ENCODE measurements at regions not wholly inside any gene's neighbourhood (a gene's known extent, or its start where the extent isn't known, plus 50 kb on each side); places are given as distances from the start of the nearest gene placed in this dataset.
"Not testable (repeated sequence)": the region's sequence is repeated elsewhere in the genome, so short reads cannot be mapped to it uniquely, and the experiment has no call there.

DNA sequence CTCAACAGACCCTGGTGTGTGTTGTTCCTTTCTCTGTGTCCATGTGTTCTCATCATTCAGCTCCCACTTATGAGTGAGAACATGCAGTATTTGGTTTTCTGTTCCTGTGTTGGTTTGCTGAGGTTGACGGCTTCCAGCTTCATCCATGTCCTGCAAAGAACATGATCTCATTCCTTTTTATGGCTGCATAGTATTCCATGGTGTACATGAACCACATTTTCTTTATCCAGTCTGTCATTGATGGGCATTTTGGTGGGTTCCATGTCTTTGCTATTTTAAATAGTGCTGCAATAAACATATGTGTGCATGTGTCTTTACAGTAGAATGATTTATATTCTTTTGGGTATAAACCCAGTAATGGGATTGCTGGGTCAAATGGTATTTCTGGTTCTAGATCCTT lies 88.9 kb downstream of the BTG1 start:
- DNase-seq (ENCODE audit: low spot score); H3K27me3 ChIP-seq (ENCODE audit: control insufficient read depth in 4 of 4, insufficient read depth in 4 of 4, low read length in 3 of 4); H3K4me1 ChIP-seq (ENCODE audit: control insufficient read depth in 4 of 4, insufficient read depth in 4 of 4, low read length in 3 of 4); H3K9ac ChIP-seq (ENCODE audit: low read depth in 1 of 2, low read length in 2 of 2); H3K9me3 ChIP-seq (ENCODE audit: control insufficient read depth in 4 of 4, low read length in 3 of 4); H3K4me3 ChIP-seq (ENCODE audit: low read depth in 1 of 3, low read length in 3 of 3); H3K36me3 ChIP-seq (ENCODE audit: control insufficient read depth in 4 of 4, insufficient read depth in 3 of 4, low read depth in 1 of 4, low read length in 3 of 4); H3K27ac ChIP-seq (ENCODE audit: low read depth in 1 of 2, low read length in 2 of 2): not testable (repeated sequence)
- WGBS: 97% methylated on average over 1 of the region's 1 CpG

DNA sequence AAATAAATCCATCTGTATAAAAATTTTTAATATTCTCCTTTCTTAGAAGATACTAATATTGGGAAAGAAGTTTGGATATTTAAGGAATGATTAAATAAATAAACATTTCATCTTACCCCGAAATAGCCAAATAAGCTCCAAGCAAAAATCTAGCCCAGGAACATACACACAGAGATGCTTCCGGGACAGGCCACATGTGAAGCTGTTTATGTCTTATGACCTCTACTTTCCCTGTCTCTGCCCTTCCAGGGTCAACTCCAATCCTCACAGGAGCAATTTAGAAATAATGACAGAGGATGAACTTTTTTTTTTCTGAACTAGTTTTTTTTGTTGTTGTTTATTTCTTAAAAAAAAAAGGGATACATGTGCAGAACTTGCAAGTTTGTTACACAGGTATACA lies 89.4 kb downstream of the BTG1 start:
- H3K9me3 ChIP-seq (ENCODE audit: control insufficient read depth in 4 of 4, low read length in 3 of 4): no peaks in the 10 kb centered on the region
- DNase-seq (ENCODE audit: low spot score): no peak
- TF ChIP-seq FOXA2 (IDR thresholded peaks at IDR 0.05) (no peak), HNF4G (IDR thresholded peaks at IDR 0.05) (no peak), YY1 (IDR thresholded peaks at IDR 0.05) (no peak), SP1 (IDR thresholded peaks at IDR 0.05) (no peak), EGR1 (IDR thresholded peaks at IDR 0.05; ENCODE audit: low read depth in 2 of 2) (no peak), GABPA (IDR thresholded peaks at IDR 0.05 in 1 of 2, conservative IDR thresholded peaks at IDR 0.05 in 1 of 2) (no peak), HNF4A (conservative IDR thresholded peaks at IDR 0.05) (no peak), NR2F2 (IDR thresholded peaks at IDR 0.05) (no peak), RXRA (IDR thresholded peaks at IDR 0.05) (no peak), JUND (IDR thresholded peaks at IDR 0.05) (no peak), RAD21 (IDR thresholded peaks at IDR 0.05) (no peak)
- TF ChIP-seq, protein P1, sequence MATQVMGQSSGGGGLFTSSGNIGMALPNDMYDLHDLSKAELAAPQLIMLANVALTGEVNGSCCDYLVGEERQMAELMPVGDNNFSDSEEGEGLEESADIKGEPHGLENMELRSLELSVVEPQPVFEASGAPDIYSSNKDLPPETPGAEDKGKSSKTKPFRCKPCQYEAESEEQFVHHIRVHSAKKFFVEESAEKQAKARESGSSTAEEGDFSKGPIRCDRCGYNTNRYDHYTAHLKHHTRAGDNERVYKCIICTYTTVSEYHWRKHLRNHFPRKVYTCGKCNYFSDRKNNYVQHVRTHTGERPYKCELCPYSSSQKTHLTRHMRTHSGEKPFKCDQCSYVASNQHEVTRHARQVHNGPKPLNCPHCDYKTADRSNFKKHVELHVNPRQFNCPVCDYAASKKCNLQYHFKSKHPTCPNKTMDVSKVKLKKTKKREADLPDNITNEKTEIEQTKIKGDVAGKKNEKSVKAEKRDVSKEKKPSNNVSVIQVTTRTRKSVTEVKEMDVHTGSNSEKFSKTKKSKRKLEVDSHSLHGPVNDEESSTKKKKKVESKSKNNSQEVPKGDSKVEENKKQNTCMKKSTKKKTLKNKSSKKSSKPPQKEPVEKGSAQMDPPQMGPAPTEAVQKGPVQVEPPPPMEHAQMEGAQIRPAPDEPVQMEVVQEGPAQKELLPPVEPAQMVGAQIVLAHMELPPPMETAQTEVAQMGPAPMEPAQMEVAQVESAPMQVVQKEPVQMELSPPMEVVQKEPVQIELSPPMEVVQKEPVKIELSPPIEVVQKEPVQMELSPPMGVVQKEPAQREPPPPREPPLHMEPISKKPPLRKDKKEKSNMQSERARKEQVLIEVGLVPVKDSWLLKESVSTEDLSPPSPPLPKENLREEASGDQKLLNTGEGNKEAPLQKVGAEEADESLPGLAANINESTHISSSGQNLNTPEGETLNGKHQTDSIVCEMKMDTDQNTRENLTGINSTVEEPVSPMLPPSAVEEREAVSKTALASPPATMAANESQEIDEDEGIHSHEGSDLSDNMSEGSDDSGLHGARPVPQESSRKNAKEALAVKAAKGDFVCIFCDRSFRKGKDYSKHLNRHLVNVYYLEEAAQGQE (IDR thresholded peaks at IDR 0.05): no peak
- TF ChIP-seq, protein P2, sequence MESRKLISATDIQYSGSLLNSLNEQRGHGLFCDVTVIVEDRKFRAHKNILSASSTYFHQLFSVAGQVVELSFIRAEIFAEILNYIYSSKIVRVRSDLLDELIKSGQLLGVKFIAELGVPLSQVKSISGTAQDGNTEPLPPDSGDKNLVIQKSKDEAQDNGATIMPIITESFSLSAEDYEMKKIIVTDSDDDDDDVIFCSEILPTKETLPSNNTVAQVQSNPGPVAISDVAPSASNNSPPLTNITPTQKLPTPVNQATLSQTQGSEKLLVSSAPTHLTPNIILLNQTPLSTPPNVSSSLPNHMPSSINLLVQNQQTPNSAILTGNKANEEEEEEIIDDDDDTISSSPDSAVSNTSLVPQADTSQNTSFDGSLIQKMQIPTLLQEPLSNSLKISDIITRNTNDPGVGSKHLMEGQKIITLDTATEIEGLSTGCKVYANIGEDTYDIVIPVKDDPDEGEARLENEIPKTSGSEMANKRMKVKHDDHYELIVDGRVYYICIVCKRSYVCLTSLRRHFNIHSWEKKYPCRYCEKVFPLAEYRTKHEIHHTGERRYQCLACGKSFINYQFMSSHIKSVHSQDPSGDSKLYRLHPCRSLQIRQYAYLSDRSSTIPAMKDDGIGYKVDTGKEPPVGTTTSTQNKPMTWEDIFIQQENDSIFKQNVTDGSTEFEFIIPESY (IDR thresholded peaks at IDR 0.05): no peak
- TF ChIP-seq, protein P3, sequence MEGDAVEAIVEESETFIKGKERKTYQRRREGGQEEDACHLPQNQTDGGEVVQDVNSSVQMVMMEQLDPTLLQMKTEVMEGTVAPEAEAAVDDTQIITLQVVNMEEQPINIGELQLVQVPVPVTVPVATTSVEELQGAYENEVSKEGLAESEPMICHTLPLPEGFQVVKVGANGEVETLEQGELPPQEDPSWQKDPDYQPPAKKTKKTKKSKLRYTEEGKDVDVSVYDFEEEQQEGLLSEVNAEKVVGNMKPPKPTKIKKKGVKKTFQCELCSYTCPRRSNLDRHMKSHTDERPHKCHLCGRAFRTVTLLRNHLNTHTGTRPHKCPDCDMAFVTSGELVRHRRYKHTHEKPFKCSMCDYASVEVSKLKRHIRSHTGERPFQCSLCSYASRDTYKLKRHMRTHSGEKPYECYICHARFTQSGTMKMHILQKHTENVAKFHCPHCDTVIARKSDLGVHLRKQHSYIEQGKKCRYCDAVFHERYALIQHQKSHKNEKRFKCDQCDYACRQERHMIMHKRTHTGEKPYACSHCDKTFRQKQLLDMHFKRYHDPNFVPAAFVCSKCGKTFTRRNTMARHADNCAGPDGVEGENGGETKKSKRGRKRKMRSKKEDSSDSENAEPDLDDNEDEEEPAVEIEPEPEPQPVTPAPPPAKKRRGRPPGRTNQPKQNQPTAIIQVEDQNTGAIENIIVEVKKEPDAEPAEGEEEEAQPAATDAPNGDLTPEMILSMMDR (IDR thresholded peaks at IDR 0.05; ENCODE audit: low read depth, low read length, missing input control): no peak
- TF ChIP-seq, protein P4, sequence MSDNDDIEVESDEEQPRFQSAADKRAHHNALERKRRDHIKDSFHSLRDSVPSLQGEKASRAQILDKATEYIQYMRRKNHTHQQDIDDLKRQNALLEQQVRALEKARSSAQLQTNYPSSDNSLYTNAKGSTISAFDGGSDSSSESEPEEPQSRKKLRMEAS (IDR thresholded peaks at IDR 0.05): no peak
- no peaks in the 10 kb centered on the region for H3K4me1 ChIP-seq (ENCODE audit: control insufficient read depth in 4 of 4, insufficient read depth in 4 of 4, low read length in 3 of 4)
- no peak overlapping the region for H3K4me3 ChIP-seq (ENCODE audit: low read depth in 1 of 3, low read length in 3 of 3)
- WGBS: 87% methylated on average over 2 of the region's 2 CpGs
- H3K9ac ChIP-seq (ENCODE audit: low read depth in 1 of 2, low read length in 2 of 2): no peak overlapping the region
- no peaks in the 10 kb centered on the region for H3K36me3 ChIP-seq (ENCODE audit: control insufficient read depth in 4 of 4, insufficient read depth in 3 of 4, low read depth in 1 of 4, low read length in 3 of 4)
- H3K27me3 ChIP-seq (ENCODE audit: control insufficient read depth in 4 of 4, insufficient read depth in 4 of 4, low read length in 3 of 4): no peaks in the 10 kb centered on the region
- no peak overlapping the region for H3K27ac ChIP-seq (ENCODE audit: low read depth in 1 of 2, low read length in 2 of 2)

All from liver (tissue), 8 donors.